Jurkat, Clone E6-1 (cell line): ENCODE measurements at regions not wholly inside any gene's neighbourhood (a gene's known extent, or its start where the extent isn't known, plus 50 kb on each side); places are given as distances from the start of the nearest gene placed in this dataset.

Source experiments
- DNase-seq: peaks from one replicate; pipeline ENCODE4 v3.0.0-alpha.2; 2011; ENCODE audit warnings: low read depth, low spot score
- H3K4me3 ChIP-seq: 2 replicates; pipeline ENCODE4 v1.5.1; 2011; ENCODE audit warnings: mild to moderate bottlenecking, low read length, control low read depth, moderate library complexity

DNA sequence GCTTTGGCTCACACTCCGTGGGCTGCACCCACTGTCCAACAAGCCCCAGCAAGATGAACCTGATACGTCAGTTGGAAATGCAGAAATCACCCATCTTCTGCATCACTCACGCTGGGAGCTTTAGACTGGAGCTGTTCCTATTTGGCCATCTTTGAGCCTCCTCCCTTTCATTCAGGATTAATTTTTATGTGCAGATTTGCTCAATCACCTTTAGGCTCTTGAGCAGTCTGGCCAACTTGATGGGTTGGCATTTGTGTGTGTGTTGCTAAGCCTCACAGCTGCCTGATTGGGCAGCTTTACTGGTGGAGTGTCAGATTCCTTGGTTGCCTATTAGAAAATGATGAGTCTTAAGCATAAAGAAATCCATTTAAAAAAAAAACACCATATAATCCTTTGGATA is 236.1 kb downstream of the KIF20B start:
- no peak for DNase-seq
- H3K4me3 ChIP-seq: no peak overlapping the region

DNA sequence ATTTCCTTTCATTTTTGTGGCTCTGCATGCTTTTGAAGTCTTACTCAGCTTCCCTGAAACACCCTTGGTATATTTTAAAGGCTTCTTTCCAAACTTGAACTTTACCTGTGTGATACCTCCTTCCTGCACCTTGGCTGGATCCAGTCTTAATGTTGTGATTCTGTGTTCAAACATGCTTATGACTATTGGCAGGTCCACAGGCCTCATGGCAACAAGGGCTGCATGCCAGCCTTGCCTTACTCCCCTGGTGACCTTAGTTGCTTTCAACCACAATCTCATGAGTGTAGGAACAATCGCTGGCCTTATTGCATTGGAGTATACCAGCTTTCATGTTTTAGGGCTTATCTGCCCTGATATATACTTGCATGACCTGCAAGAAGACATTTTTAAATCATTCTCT is 238.7 kb downstream of the KIF20B start:
- H3K4me3 ChIP-seq: no peak overlapping the region
- DNase-seq: no peak

DNA sequence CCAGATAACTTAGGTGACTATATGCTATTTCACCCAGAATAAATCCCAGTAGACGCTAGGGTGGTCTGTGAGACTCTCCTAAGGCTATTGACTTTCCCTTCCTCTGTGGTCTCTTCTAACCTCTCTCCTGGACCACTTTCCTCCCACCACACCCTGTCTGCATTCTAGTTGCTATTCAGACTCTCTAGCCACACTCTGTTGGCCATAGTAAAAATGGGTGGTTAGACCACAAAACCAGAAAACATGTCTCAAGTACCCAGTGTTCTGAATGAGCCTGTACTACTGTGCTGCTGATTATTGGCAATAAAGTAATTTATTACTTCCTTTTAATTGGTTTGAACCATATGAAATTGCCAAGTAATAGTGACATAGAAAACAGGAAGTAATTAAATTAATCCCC is 240.8 kb downstream of the KIF20B start:
- no peak for DNase-seq
- no peak overlapping the region for H3K4me3 ChIP-seq

DNA sequence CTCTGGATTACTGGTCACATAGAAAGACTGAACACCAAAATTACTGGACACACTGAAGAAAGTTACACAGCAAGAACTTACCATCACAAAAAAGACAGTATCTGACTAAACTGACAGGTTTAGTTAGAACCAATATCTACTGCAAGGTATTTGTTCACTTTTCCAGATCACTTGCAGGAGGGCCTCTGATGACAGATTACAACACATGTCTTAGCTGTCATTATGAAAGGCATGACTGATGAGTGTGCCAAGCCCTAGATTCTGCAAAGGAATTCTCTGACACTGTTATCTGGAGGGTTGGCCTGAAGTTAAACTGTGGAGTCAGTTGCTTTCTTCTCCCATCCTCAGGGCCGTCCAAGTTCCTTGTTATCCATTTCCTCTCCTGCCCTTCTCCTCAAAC is 242.7 kb downstream of the KIF20B start:
- no peak for DNase-seq
- H3K4me3 ChIP-seq: no peak overlapping the region

DNA sequence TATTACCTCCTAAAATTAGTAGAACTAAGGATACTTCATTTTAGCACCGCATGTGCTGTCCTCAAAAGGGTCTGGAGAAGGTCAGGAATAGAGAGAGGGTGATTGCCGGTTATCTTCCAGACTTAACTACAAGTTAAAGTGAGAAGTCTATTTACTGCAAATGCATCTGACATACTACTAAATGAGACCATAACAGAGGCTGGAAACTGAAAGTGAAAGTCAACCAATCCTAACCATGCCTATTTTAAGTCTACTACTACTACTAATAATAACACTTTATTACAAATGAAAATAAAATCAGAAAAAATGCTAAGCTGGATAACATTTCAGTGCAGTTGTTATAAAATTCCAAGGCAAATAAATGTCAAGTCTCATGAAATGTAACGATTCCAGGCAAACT is 244.7 kb downstream of the KIF20B start:
- H3K4me3 ChIP-seq: no peak overlapping the region
- peak; percentile 10 for DNase-seq

DNA sequence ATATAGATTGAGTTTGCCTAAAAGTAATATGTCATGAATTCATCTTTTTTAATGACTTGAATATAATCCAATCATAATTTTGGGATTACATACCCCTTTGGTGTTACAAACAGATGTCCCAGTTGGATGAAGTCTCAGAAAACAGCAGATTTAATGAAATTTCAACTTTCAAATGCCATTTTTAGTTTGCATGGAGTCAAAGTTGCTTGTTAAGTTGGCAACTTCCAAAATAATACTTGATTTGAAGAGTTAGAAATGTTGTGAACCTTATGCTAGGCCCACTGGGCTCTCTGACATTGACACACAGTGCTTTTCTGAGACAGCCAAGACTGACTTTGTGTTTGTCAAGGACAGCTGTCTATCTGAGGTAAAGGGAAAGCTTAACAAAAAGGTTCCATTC is 248.1 kb downstream of the KIF20B start:
- H3K4me3 ChIP-seq: no peak overlapping the region
- DNase-seq: no peak

DNA sequence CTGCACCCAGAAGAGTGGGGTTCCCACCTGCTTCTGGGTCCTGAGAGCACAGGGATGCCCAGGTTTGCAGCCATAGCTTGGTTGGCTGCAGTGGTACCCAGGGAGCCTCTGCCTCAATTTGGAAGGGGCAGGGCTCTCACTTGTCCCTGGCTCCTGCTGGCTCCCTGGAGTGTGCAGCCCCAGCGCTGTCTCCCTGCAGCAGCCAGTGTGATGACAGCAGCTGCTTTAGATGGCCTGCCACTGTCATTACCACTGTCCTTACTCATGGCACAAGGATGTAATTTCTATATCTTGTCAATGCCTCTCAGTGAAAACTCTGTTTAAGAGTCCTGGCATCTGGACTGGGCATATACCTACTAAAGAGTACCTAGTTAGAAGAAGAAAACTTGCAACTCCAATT is 250.9 kb downstream of the KIF20B start:
- DNase-seq: no peak
- no peak overlapping the region for H3K4me3 ChIP-seq

DNA sequence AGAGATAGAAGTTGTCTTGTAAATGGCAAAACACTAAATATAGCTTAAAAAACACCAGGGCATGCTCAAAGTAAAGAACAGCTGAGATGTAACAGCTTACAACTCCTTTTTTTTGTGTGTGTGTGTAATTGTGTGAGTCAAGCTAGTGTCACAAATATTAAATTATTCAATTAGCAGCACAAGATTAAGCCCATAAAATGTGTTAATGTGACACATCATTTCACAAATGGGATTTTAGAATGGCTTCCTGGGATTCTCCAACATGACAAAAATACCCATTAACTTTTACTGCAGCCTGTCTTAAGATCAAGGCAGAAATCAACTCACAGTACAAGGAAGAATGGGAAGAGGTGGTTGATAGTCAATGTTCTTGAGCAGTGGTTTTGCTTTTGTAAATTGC is 251.4 kb downstream of the KIF20B start:
- H3K4me3 ChIP-seq: no peak overlapping the region
- no peak for DNase-seq

DNA sequence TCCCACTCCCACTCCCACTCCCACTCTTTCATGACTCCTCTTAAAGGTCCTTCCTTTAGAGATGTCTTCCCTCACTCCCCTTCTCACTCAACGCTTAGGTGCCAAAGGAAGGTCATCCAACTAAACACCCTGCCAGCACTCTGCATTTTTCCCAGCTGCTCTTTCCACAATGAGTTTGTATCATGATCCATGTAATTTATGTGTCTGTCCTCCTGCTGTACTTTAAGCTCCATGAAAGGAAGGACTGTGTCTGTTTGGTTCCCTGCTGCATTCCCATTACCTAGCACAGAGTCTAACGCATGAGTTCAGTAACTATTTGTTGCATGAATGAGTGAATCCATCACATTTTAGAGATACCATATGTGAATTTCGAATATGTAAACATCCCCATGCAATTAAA is 252.7 kb downstream of the KIF20B start:
- DNase-seq: no peak
- no peak overlapping the region for H3K4me3 ChIP-seq

DNA sequence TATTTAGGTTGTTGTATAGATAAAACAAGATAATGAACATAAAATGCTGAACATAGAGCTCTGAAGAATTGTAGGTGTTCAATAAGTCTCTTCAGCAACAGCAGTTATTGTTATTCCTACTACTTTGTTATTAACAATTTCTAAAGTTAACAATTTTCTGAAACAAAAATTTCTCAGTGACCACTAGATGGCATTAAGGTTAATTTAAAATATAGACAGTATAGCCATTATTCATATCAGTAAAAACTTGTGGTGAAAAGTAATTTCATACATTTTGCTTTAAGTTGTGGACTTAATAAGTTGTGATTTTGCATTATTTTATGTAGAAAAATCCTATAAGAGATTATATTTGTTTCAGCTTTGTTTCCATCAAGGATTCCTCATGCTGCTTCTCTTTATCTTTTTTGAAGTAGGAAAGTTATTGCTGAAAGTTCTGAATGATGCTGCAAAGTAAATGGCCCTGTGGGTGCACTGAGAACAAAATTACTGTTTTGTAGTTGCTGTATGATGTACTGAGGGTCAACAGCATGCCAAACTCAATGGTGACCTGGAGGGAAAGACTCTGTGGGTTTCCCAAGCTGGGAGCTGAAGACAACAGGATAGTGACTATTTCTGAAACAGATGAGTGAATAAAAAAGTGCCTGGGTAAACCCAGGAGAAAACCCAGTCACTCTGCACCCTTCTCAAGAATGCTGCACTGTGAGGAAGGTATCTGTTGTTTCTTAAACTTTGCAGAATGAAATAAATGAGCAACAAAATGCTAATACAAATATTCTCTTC is 253.6 kb downstream of the KIF20B start:
- no peak for DNase-seq
- H3K4me3 ChIP-seq: no peak overlapping the region

DNA sequence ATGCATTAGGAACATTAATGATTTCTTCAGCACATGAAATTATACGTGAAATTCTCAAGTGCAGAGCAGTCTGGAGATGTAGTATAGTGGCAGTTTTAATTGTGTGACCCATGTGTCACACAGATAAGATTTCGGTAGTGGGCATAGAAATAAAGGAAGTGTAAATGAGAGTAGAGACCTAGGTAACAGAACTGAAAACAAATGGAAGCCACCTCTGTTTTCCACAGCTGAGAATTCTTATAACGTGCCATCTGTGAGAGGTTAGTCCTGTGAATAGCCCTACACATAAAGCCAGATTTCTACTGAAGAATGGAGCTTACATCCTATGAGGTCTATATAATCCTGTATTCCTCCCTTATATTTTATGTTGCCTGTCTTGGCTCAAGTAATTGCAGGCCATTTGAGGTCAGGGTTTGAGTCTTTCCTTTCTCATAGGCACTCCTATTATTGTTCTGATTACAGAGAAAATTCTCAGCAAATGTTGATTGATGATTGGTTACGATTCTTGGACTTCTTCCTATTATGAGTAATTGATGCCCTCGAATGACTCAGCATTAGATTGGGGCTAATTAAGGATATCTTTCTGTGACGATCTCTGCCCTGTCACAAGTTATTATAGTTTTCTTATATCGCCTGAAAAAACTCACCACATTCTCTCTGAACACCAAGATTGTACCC is 258.2 kb downstream of the KIF20B start:
- DNase-seq: no peak
- H3K4me3 ChIP-seq: no peak overlapping the region

DNA sequence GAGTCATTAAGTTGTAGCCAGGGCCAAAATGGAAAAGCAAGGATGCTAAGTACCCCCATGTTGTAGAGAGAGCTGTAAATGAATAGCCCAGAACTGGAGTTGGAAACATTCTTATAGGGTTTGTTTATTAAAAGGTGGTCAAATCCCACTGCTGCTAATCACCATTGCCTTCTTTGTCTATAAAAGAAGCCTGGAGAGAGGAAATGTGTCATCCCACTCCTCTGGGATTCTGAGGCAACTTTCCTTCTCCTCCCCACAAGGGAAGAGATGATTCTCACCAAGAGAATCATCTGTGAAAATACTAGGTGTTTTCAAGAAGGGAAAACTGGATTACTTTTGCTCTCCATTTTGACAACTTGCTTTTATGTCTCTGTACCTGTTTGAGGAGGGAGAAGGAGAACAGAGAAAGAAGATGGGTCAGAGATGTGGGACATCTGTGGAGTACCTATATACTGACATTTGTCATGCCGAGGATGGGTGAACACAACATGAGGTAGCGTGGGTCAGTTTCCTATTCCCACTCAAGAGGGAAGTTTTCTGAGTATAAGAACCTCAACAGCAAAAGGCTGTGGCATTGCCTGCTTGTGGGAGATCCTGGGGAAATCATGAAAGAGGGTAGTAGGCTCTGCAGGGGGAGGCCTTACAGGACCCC is 262.2 kb downstream of the KIF20B start:
- no peak for DNase-seq
- H3K4me3 ChIP-seq: no peak overlapping the region

DNA sequence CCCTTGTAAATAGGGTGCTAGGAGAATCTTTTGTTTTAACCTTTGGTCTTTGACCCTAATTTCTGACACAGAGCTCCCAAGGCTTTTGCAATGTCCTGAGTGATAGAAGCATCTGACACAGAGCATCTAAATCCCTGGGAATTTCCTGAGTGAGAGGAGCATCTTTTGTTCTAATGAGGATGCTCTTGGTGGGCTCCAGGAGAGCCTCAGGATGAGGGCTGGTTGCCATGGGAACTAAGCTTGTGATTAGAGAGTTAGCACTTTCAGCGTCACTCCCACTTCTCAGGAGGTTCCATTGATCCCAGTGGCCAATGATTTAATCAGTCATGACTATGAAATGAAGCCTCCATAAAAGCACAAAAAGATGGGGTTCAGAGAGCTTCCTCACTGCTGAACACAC is 264.8 kb downstream of the KIF20B start:
- no peak overlapping the region for H3K4me3 ChIP-seq
- no peak for DNase-seq

DNA sequence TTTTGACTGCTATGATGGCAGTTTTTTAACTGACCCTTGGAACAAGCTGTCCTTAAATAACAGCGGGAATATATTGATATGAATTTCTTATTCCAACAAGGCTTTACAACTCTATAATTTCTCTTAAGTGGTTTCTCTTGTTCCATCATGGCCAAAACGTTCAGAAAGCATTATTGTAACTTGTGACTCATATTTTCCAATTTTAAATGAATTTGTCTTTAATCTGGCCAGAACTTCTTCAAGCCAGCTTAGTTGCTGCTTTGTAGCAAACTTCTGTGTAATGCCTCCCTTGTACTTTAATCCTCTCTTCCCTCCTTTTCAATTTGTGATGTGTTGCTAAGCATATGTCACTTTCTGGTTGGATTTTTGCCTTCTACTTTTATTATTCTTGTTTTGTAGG is 271.9 kb downstream of the KIF20B start:
- DNase-seq: no peak
- no peak overlapping the region for H3K4me3 ChIP-seq

DNA sequence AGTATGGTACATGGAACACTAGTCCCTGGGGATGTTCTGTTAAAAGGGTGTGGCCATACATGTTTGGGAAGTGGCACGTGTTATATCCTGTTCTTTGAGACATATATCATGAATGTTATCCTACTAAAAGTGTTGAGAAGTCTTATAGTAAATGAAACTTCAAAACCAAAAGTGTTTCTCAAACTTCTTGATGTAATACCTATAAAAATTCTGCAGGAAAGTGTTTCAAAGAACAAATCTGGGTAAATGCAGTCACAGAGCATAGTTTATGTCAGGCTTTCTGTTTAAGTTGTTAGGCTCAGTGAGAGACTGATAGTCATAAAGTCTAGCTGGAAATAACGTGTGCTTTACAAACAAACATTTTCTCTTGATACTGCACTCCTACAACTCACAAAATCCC is 273.7 kb downstream of the KIF20B start:
- no peak overlapping the region for H3K4me3 ChIP-seq
- no peak for DNase-seq

DNA sequence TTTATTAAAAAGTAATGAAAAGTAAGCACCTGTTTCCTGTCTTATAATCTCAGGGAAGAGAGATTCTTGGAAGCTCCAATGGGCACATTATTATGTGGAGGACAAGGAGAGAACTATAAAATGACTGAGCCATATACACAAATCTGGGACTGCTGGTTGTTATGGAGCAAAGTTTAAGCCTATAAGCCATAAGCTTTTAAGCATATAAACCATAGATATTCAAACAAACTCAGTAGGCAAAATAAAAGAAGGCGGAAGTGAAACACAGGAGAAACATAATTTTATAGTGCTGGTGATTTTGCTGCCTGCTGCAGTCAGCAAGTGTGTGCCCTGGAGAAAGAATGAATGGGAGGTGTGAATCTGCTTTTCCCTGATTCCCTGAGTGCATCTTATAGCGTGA is 274.4 kb downstream of the KIF20B start:
- H3K4me3 ChIP-seq: no peak overlapping the region
- no peak for DNase-seq

DNA sequence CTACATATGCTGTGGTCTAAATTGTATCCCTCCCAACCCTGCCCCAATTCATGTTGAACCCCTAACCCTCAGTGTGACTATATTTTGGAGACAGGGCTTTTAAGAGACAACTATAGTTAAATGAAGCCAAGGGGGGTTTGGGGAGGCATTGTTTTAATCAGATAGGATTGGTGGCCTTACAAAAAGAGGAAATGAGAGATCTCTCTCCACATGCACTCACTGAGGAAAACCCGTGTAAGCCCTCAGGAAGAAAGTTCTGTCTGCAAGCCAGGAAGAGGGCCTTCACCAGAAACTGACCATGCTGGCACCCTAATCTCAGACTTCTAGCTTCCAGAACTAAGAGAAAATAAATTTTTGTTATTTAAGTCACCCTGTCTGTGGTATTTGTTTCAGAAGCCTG is 276.7 kb downstream of the KIF20B start:
- DNase-seq: no peak
- no peak overlapping the region for H3K4me3 ChIP-seq

DNA sequence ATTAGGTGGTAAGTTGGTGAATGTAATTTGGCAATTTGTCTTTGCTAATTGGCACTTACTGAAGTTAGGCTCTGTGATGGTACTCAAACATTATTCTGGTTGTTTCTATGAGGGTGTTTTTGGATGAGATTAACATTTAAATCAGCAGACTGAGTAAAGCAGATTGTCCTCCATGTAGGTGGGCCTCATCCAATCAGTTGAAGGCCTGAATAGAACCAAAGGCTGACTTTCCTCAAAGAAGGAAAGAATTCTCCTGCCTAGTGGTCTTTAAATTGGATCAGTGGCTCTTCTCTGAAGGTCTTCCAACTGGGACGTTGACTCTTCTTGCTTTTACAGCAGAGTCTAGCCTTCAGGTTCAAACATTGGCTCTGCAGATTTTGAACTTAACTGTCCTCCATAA is 278.3 kb downstream of the KIF20B start:
- DNase-seq: no peak
- no peak overlapping the region for H3K4me3 ChIP-seq

DNA sequence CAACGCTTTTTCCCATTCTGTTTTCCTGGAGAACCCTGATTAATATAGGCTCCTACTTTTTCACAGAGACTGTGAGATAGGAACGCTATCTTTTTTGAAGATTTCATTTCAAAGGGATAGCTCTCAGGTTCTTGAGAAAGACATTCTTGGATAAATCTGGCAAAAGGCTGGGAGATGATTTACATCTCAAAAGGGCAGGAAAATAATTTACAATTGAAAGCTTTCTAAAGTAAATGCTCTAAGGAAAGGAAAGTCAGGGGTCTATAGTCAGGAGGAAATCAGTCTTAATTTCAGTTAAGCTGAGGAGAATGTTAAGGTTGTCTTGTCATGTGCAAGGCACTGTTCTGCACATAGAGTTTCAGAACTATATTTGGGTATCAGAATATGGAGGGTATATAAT is 278.8 kb downstream of the KIF20B start:
- no peak for DNase-seq
- H3K4me3 ChIP-seq: no peak overlapping the region

DNA sequence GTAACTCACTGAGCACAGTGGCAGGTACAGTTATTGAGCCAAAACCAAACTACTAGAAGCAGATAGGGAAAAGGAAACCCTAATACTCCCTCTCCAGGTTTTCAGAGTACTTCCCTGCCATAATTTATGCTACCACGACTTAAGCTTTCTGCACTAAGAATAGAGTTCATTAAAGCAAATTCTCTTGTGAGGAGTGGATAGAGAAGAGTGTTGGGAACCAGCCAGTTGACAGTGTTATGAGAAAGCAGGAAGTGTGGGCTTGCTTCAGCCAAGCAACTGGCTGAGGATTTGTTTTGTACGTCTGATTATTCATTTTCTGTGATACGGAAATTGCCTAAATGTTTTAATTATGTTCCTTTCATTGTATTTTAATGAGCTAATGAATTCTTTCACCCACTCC is 280.5 kb downstream of the KIF20B start:
- H3K4me3 ChIP-seq: no peak overlapping the region
- DNase-seq: no peak

DNA sequence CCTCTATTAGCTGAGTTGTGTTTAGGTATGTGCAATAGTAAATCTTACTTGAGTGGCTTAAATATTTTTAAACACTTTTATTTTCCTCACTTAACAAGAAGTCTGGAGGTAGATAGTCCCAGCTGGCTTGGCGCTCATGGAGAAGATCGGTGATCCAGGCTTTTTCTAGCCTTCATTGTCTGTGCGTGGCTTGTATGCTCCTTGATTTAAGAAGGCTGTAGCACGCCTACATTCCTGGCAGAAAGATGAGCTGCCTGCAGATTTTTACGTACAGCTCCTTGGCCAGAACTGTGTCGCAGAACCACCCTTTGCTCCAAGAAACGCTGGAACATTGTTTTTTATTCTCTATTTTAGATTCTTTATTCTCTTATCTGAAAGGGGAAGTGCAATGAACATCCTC is 284.1 kb downstream of the KIF20B start:
- DNase-seq: no peak
- no peak overlapping the region for H3K4me3 ChIP-seq
